VCaP (cell line): ENCODE measurements at regions not wholly inside any gene's neighbourhood (a gene's known extent, or its start where the extent isn't known, plus 50 kb on each side); places are given as distances from the start of the nearest gene placed in this dataset.

Experiments
- H3K27ac ChIP-seq: fragments of 450-650 bp; 2 replicates; pipeline ENCODE4 v1.5.1; 2017
- TF ChIP-seq, protein P1 (sequence below): fragments of 450-650 bp; conservative IDR thresholded peaks from 2 replicates; pipeline ENCODE4 v1.5.1; 2017; ENCODE audit warnings: mild to moderate bottlenecking, moderate library complexity

DNA sequence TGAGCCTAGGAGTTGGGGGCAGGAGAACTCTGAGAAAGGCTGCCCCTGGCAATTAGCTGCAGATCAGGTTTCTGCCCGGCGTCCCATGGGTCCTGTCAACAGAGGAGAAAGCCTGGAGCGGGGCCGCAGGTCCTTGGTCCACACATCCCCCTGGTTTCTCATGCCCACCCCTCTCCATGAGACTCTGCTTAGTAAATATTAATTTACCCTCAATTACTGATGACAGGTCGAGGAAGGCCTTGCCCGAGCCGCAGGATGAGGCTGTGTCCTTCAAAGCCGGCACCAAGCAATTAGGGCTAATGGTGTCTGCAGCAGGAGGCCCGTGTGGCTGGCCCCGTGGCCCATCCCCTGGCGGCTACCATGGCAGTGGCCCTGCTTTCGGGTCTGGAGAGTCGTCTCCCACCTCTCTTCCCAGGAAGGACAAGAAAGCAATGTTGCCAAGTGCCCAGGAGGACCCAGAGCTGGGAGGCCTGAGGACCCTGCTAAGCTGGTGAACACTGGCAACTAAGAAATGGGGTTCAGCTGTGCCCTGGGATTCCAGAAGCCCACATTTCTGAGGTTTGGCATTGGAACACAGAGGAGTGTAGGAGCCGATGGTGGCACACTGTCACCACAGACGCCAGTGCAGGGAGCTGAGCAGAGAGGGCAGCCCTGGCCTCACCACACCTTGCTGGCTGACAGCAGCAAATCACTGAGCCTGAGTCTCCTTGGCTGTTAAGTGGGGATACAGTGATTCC lies 114.6 kb downstream of the CPZ start:
- no peak overlapping the region for H3K27ac ChIP-seq
- TF ChIP-seq, protein P1, sequence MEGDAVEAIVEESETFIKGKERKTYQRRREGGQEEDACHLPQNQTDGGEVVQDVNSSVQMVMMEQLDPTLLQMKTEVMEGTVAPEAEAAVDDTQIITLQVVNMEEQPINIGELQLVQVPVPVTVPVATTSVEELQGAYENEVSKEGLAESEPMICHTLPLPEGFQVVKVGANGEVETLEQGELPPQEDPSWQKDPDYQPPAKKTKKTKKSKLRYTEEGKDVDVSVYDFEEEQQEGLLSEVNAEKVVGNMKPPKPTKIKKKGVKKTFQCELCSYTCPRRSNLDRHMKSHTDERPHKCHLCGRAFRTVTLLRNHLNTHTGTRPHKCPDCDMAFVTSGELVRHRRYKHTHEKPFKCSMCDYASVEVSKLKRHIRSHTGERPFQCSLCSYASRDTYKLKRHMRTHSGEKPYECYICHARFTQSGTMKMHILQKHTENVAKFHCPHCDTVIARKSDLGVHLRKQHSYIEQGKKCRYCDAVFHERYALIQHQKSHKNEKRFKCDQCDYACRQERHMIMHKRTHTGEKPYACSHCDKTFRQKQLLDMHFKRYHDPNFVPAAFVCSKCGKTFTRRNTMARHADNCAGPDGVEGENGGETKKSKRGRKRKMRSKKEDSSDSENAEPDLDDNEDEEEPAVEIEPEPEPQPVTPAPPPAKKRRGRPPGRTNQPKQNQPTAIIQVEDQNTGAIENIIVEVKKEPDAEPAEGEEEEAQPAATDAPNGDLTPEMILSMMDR: no peak

DNA sequence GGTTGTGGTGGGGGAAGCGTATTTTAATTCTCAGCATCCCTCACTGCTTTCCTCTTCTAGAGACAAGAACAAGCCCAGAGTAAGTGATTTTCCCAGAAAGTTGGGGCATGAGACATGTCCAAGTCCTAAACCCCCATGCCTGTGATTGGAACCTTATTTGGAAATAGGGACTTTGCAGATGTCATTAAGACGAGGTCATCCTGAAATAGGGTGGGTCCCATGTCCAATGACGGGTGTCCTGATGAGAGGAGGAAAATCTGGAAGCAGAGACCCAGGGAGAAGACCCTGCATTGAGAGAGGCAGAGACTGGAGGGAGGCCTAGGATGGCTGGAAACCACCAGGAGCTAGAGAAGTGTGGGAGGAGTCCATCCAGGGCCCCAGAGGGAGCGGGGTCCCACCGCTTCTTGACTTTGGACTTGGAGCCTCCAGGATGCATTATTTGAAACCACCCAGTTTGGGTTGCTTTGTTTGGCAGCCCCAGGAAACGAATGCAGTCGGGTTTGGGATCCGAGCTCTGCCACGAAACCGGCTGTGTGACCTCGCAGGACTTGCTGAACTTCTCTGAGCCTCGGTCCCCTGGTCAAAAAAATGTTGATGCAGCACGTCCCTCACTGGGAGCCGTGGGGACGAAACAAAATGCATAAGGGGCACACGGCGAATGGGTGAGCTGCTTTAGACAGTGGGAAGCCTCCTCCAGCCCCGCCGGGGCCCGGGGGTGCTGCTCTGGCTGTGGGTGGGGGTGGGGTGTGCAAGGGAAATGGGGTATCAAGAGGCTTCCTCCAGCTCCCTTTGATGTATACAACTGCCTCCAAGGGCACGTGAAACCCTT lies 113.9 kb downstream of the CPZ start:
- H3K27ac ChIP-seq: no peak overlapping the region
- TF ChIP-seq, protein P1: no peak

DNA sequence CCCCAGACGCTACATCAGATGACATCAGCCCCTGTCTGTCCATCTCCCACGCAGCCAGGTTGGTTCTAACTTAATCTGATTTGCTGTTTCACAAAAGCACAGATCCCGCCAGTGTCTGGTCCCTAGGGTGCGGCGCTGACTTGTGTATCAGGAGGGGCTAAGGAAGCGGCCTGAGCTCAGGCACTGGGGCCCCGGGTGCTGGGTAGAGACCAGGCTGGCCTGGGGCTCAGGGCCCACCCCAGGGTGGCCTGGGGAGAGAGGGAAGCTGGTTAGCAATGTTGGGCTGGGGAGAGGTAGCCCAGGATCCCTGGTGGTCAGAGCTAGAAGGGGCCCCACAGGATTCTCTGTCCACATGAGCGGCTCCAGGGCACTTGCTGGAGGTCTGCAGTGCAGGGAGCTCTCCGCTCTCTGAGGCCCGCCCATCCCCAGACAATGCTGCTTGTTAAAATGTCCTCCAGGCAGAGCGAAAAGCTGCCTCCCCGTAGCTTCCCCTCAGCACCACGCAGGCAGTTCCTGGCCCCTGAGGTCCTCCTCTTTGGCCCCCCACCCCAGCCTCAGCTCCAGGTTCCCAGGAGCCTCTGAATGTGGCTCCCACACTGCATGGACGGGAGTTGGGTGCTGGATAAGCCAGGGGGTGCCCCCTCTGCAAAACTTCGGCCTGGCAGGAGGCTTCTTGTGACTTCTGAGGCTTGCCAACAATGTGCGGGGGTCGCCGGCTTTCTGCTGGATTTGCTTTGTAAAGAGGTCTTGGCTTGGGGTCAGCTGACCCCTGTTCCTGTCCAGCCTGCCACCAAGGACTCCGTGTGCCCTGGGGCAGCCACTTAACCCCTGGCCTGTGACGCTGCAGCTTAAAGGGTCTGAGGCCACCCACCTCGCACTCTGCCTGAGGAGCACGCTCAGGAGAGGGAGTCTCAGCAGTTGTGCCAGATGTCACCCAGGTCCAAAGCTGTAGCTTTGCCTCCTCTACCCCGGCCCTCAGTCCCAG lies 112.9 kb downstream of the CPZ start:
- H3K27ac ChIP-seq: no peak overlapping the region
- TF ChIP-seq, protein P1: no peak

DNA sequence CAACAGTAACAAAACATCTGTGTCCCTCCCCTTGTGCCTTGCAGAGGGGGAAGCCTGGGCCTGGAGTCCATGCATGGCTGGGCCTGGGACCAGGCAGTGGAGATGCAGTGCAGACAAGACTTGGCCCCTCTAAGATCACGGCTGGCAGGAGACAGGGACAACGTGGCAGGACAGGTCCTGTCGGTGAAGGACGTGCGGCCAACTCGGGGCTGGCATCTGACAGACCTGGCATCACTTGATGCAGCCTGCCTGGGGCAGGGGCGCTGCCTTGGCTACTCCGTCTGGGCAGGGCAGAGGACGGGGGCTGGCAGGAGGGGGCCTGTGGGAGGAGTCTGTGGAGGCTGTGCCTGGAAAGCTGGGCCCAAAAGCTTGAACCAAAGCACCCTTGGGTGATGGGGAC lies 112.1 kb downstream of the CPZ start:
- TF ChIP-seq, protein P1: no peak
- H3K27ac ChIP-seq: no peak overlapping the region

DNA sequence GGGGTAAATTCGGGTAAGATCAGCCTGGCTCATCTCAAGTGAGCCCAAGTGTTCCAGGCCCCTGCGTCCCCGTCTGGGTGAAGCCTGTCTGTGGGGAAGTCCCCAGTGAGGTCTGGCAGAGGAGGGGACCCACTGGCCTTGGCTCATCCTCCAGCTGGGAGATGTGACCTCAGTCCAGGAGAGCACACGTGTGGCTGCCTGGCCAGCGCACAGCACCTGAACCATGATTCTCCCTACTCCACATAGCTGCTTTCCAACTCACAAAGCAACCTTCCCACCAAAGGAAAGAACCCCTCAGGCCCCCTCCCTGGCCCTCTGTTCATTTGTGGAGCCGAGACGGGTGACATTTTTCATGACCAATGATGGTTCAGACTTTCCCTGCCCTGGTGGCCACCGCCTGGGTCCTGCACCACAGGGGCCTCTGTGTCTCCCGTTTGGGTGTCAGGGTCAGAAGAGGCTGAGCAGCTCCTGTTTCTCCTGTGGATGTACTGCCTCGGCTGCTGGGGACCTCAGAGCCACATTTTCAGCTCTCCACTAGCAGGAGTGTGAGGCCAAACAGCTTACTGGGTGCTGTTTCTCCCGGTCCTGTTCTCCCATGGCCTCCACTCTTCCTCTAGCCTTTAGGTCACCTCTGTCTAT lies 111.4 kb downstream of the CPZ start:
- TF ChIP-seq, protein P1: no peak
- H3K27ac ChIP-seq: no peak overlapping the region

DNA sequence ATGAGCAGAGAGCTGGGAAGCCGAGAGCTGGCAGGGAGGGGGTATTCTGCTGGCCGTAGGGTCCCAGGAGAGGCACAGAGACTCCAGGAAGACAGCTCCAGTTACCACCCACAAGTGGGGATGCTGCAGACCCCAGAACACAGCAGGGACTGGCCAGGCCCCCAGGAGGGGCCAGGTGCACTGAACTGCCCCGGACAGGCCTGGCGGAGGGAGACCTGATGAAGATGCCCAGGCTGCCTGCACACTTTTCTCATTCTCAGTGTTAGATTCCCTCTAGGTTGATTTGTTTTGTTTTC lies 110.8 kb downstream of the CPZ start:
- TF ChIP-seq, protein P1: no peak
- no peak overlapping the region for H3K27ac ChIP-seq
